ENCODE measurements at regions not wholly inside any gene's neighbourhood (a gene's known extent, or its start where the extent isn't known, plus 50 kb on each side); places are given as distances from the start of the nearest gene placed in this dataset.

- no peak for DNase-seq (ENCODE audit: low spot score)
These were observed 243.4 kb upstream of the KLF4 start for GRCh38 chr9:107732781-107733522.

More at GRCh38 chr9:107732781-107733522, 243.4 kb upstream of the KLF4 start:
- Histone ChIP-seq H3K4me1 (ENCODE audit: insufficient read depth) (no peaks in the 10 kb centered on the region), H3K4me3 (no peak overlapping the region), H3K27ac (ENCODE audit: low read depth) (no peak overlapping the region), H3F3A (replicated peaks; ENCODE audit: low read depth) (no peaks in the 10 kb centered on the region), H2AFZ (peak overlapping the region; percentile 90), H4K20me1 (replicated peaks; ENCODE audit: insufficient read depth) (no peaks in the 10 kb centered on the region), H3K79me2 (replicated peaks; ENCODE audit: insufficient read depth) (no peaks in the 10 kb centered on the region), H3K27me3 (ENCODE audit: insufficient read depth) (no peaks in the 10 kb centered on the region), H3K4me2 (no peak overlapping the region), H3K36me3 (ENCODE audit: insufficient read depth) (no peaks in the 10 kb centered on the region), H3K9me2 (ENCODE audit: insufficient read depth) (0 out of 2 replicates have a peak, but pooled peaks cover 4% of the 10 kb centered on the region)
- H3K4me3 Mint-ChIP-seq: no peak overlapping the region
- ATAC-seq: no peak
- TF ChIP-seq ZNF462 (CRISPR knock-in tag; IDR thresholded peaks at IDR 0.05): no peak
- H3K4me1 Mint-ChIP-seq: no peaks in the 10 kb centered on the region; the same call in 2 of the 3 replicates
- H3K27me3 Mint-ChIP-seq (ENCODE audit: insufficient read depth, low read depth, poor library complexity): no peaks in the 10 kb centered on the region
- H3K9me3 Mint-ChIP-seq: no peaks in the 10 kb centered on the region
- no peak overlapping the region for H3K27ac Mint-ChIP-seq
- no peaks in the 10 kb centered on the region for H3K36me3 Mint-ChIP-seq (ENCODE audit: low read depth)

All from GM23338 (cell line).